Upper lobe of right lung (tissue), 1 donor: ENCODE measurements at regions not wholly inside any gene's neighbourhood (a gene's known extent, or its start where the extent isn't known, plus 50 kb on each side); places are given as distances from the start of the nearest gene placed in this dataset.

Experiments
- ATAC-seq: fragments of 200-7000 bp; cut with Tn5 transposase; one replicate; pipeline ENCODE4 v1.9.1; 2020; ENCODE audit warnings: mild to moderate bottlenecking, moderate library complexity
- DNase-seq: peaks from one replicate; pipeline ENCODE4 v3.0.0-alpha.2; 2020
- H3K27ac ChIP-seq: fragments of 200-600 bp; one replicate; pipeline ENCODE4 v1.8.0; 2022
- H3K27me3 ChIP-seq: fragments of 200-600 bp; one replicate; pipeline ENCODE4 v1.8.0; 2022; ENCODE audit warnings: mild to moderate bottlenecking
- H3K36me3 ChIP-seq: fragments of 200-600 bp; one replicate; pipeline ENCODE4 v1.8.0; 2022
- H3K4me1 ChIP-seq: fragments of 200-600 bp; one replicate; pipeline ENCODE4 v1.8.0; 2022
- H3K4me3 ChIP-seq: fragments of 200-600 bp; one replicate; pipeline ENCODE4 v1.8.0; 2022; ENCODE audit warnings: mild to moderate bottlenecking
- H3K9me3 ChIP-seq: fragments of 200-600 bp; one replicate; pipeline ENCODE4 v1.8.0; 2022
- CTCF ChIP-seq: fragments of 200-600 bp; IDR thresholded peaks from one replicate; pipeline ENCODE4 v1.8.0; 2022; ENCODE audit warnings: antibody characterized with exemption
- intact Hi-C: fragments of 100-400 bp; cut with DNase I; formaldehyde crosslinking; loops from one replicate; pipeline ENCODE4 v1.11.0; 2022
- donor health status: DM: no; HTN: yes; CAD: no; lungs with severe emphysema.

- intact Hi-C loops = no loop called here
- peaks cover 11% of the 10 kb centered on the region for H3K27me3 ChIP-seq
- H3K4me3 ChIP-seq = no peak overlapping the region
- no peaks in the 10 kb centered on the region for H3K9me3 ChIP-seq
- TF ChIP-seq CTCF = no peak
- no peak for DNase-seq
- no peaks in the 10 kb centered on the region for H3K4me1 ChIP-seq
- H3K36me3 ChIP-seq = no peaks in the 10 kb centered on the region
- no peak overlapping the region for H3K27ac ChIP-seq
- no peak for ATAC-seq
Observed at GRCh38 chr14:61202124-61202523, 79.0 kb downstream of the TMEM30B start.

- Histone ChIP-seq H3K36me3 (no peaks in the 10 kb centered on the region), H3K9me3 (no peaks in the 10 kb centered on the region), H3K27me3 (peaks cover 11% of the 10 kb centered on the region), H3K4me1 (no peaks in the 10 kb centered on the region), H3K27ac (no peak overlapping the region), H3K4me3 (no peak overlapping the region)
- TF ChIP-seq CTCF = no peak
- intact Hi-C loops = no loop called here
- DNase-seq (no peak), ATAC-seq (no peak)
Observed at GRCh38 chr14:61201171-61201570, 80.0 kb downstream of the TMEM30B start.

DNA sequence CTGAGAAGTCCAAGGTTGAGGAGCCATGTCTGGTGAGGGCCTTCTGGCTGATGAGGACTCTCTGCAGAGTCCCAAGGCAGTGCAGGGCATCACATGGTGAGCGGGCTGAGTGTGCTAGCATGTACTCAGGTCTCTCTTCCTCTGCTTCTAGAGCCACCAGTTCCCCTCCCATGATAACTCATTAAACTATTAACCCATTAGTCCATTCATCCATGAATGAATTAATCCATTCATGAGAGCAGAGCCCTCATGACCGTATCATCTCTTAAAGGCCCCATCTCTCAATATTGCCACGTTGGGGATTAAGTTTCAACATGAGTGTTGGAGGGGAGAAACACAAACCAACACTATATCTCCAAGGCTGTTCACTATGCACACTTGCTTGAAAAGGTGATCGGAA, 83.7 kb downstream of the TMEM30B start:
- no peaks in the 10 kb centered on the region for H3K36me3 ChIP-seq
- no peak for ATAC-seq
- no peaks in the 10 kb centered on the region for H3K4me1 ChIP-seq
- no peak for DNase-seq
- TF ChIP-seq CTCF = no peak
- no peaks in the 10 kb centered on the region for H3K9me3 ChIP-seq
- intact Hi-C loops = no loop called here
- H3K4me3 ChIP-seq = no peak overlapping the region
- H3K27ac ChIP-seq = no peak overlapping the region
- H3K27me3 ChIP-seq = no peaks in the 10 kb centered on the region

DNA sequence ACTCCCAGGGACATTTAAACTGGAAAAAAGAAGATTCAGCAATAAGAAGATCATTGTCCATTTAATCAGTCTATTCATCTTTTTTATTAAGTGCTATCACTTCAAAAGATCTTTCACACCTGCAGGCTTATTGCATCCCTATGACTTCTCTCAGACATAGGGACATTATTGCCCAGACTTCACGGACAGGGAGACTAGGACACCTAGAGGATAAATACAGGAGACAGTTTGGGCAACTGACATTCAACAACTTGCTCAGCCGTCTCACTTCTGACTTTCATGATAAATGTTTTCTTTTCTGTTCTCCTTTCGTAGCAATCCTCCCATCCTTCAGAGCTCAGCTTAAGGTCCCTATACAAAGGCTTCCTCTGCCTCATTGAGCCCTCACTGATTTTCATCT, 84.3 kb downstream of the TMEM30B start:
- H3K4me3 ChIP-seq = no peak overlapping the region
- no peaks in the 10 kb centered on the region for H3K4me1 ChIP-seq
- no peak overlapping the region for H3K27ac ChIP-seq
- H3K9me3 ChIP-seq = no peaks in the 10 kb centered on the region
- H3K36me3 ChIP-seq = no peaks in the 10 kb centered on the region
- no peak for TF ChIP-seq CTCF
- no peaks in the 10 kb centered on the region for H3K27me3 ChIP-seq
- no peak for ATAC-seq
- no peak for DNase-seq
- intact Hi-C loops = no loop called here

DNA sequence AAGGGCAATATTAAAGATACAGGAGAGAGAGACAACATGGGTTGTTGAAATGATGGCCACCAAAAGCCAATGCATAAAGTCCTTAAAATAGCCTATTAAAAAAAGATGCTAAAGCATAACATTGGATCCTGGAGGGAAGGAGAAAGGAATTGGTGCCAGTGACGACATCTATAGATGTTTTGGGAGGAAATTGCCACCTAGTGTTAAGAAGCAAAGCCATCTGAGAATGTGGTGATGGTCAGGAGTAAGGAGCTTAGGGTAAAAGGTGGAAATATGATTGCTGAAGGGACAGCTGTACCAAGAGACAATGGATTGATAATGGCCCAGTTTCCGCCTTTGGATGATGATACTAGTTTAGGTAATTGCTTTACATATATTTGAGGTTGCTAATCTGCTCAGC, 85.1 kb downstream of the TMEM30B start:
- intact Hi-C loops = no loop called here
- no peak for DNase-seq
- Histone ChIP-seq H3K27me3 (no peaks in the 10 kb centered on the region), H3K4me3 (no peak overlapping the region), H3K36me3 (no peaks in the 10 kb centered on the region), H3K27ac (no peak overlapping the region), H3K9me3 (no peaks in the 10 kb centered on the region), H3K4me1 (no peaks in the 10 kb centered on the region)
- ATAC-seq = no peak
- no peak for TF ChIP-seq CTCF

GRCh38 chr14:61193476-61193875, 87.7 kb downstream of the TMEM30B start:
- H3K4me1 ChIP-seq = peaks cover 5% of the 10 kb centered on the region
- no peak for DNase-seq
- H3K27ac ChIP-seq = no peak overlapping the region
- TF ChIP-seq CTCF = no peak
- H3K9me3 ChIP-seq = no peaks in the 10 kb centered on the region
- peaks cover 4% of the 10 kb centered on the region for H3K27me3 ChIP-seq
- no peak for ATAC-seq
- no peaks in the 10 kb centered on the region for H3K36me3 ChIP-seq
- intact Hi-C loops = no loop called here
- no peak overlapping the region for H3K4me3 ChIP-seq
